ENCODE measurements at regions not wholly inside any gene's neighbourhood (a gene's known extent, or its start where the extent isn't known, plus 50 kb on each side); places are given as distances from the start of the nearest gene placed in this dataset.
A peak's percentile ranks its signal among the peaks of the same experiment; 100 is the strongest.

DNA sequence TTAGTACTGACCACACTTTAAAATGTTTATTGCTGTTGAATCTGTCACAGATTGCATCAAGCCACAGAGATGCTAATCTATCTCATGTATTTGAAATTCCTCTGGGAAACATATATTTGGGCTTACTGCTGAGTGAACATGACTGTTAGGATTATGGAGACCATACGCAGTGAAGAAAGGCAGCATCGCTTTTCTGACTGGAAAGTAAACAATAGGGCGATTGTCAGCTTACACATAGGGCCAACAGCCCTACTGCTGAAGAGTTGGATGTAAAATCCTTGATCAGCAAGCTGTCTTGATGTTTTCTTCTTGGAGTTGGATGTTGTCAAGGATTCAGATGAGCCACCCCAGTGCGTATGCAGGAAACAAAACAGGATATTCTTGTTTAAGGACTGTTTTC is 368.7 kb upstream of the ADGRL2 start:
- Histone ChIP-seq H2BK120ac (replicated peaks; ENCODE audit: low read depth, low read length) (peak overlapping the region; percentile 63), H3K9me3 (ENCODE audit: insufficient read depth in 2 of 2, low read depth in 1 of 2, low read length in 1 of 2) (no peaks in the 10 kb centered on the region), H3K23ac (ENCODE audit: insufficient read length) (no peak overlapping the region), H3K79me2 (ENCODE audit: control insufficient read depth in 1 of 2, insufficient read depth in 2 of 2, low read length in 2 of 2) (no peaks in the 10 kb centered on the region), H3K4me1 (replicated peaks in 1 of 4; ENCODE audit: control insufficient read depth in 3 of 4, insufficient read depth in 4 of 4, low read length in 3 of 4) (peaks cover 7 to 20% (median 16%) of the 10 kb centered on the region in 4 experiments), H4K20me1 (replicated peaks in 1 of 2; ENCODE audit: control insufficient read depth in 1 of 2, insufficient read depth in 2 of 2, low read length in 2 of 2) (no peaks in the 10 kb centered on the region), H3K36me3 (ENCODE audit: control insufficient read depth in 2 of 4, insufficient read depth in 4 of 4, low read length in 3 of 4) (no peaks in the 10 kb centered on the region), H3K27ac (ENCODE audit: low read depth, low read length) (peak overlapping the region; percentile 24; the same call in 1 of the 2 replicates), H3K56ac (replicated peaks; ENCODE audit: insufficient read length, low read depth, low read length) (no peak overlapping the region), H2BK5ac (ENCODE audit: low read depth, low read length) (peak overlapping the region; percentile 28; the same call in 1 of the 2 replicates), H4K91ac (replicated peaks; ENCODE audit: insufficient read length, low read length) (peak overlapping the region; percentile 25), H4K8ac (ENCODE audit: extremely low read depth, insufficient read depth, low read length) (no peak overlapping the region), H3K4me2 (ENCODE audit: insufficient read depth in 1 of 2, low read depth in 2 of 2, low read length in 2 of 2) (peak overlapping the region in 1 of 2 experiments; percentile 23; a peak in 1 of 4 replicates), H3K14ac (ENCODE audit: insufficient read length) (no peak overlapping the region), H2AK5ac (ENCODE audit: low read depth, low read length) (no peak overlapping the region), H2BK12ac (ENCODE audit: low read depth, low read length) (no peak overlapping the region), H3K23me2 (ENCODE audit: low read depth, low read length) (no peaks in the 10 kb centered on the region), H2BK15ac (ENCODE audit: low read length) (no peak overlapping the region), H2BK20ac (ENCODE audit: low read length) (peak overlapping the region; percentile 99), H3K9ac (replicated peaks in 1 of 4; ENCODE audit: extremely low read depth in 1 of 4, low read depth in 3 of 4, low read length in 3 of 4) (no peak overlapping the region), H3K79me1 (ENCODE audit: low read depth, low read length) (no peaks in the 10 kb centered on the region), H4K5ac (ENCODE audit: insufficient read length, low read depth, low read length) (no peak overlapping the region), H2AFZ (ENCODE audit: low read length) (no peak overlapping the region), H3K27me3 (replicated peaks in 1 of 4; ENCODE audit: control insufficient read depth in 3 of 4, extremely low read depth in 1 of 4, insufficient read depth in 3 of 4, low read length in 3 of 4) (no peaks in the 10 kb centered on the region), H3K18ac (ENCODE audit: extremely low read depth, low read length) (no peak overlapping the region; the same call in 1 of the 2 replicates), H3K4ac (replicated peaks; ENCODE audit: insufficient read length, low read depth, low read length) (no peak overlapping the region), H3K4me3 (ENCODE audit: extremely low read depth in 1 of 4, insufficient read depth in 2 of 4, low read depth in 3 of 4, low read length in 4 of 4) (no peak overlapping the region)
- WGBS, 2 experiments (ENCODE audit: extremely low coverage in 1 of 2, insufficient coverage in 1 of 2, insufficient read length in 1 of 2, insufficient replicate concordance in 2 of 2, low coverage in 1 of 2, low lambda C conversion rate in 2 of 2, missing lambda C conversion rate in 1 of 2), result 69% methylated on average over 4 of the region's 4 CpGs; no CpG with 5 or more reads in 1 of the 2 experiments
- DNase-seq (ENCODE audit: low read depth in 1 of 2, low spot score in 2 of 2) (no peak), FAIRE-seq (peak; percentile 36)
- POLR2A ChIA-PET (ENCODE audit: partially characterized antibody), result no interaction called here
- CTCF ChIA-PET (ENCODE audit: partially characterized antibody), result interaction anchor here (0.6 to 1.2 kb wide), 2 partner anchors 16 to 1106 kb away, joined by 3 to 4 read pairs; no protein-coding TSS in a partner anchor
- no peak for TF ChIP-seq ATF2 (IDR thresholded peaks at IDR 0.05; ENCODE audit: low read length)
- no peak for TF ChIP-seq CEBPB (IDR thresholded peaks at IDR 0.05; ENCODE audit: low read depth, low read length)
- no peak for TF ChIP-seq KDM4A (IDR thresholded peaks at IDR 0.05; ENCODE audit: low read depth, low read length, severe bottlenecking)
- no peak for TF ChIP-seq GTF2F1 (IDR thresholded peaks at IDR 0.05; ENCODE audit: borderline replicate concordance, low read depth, low read length)
- no peak for TF ChIP-seq RXRA (IDR thresholded peaks at IDR 0.05; ENCODE audit: insufficient read depth, low read depth, low read length)
- TF ChIP-seq YY1 (IDR thresholded peaks at IDR 0.05; ENCODE audit: low read depth, low read length), result no peak
- no peak for TF ChIP-seq KDM1A (IDR thresholded peaks at IDR 0.05; ENCODE audit: borderline replicate concordance, low read length)
- no peak for TF ChIP-seq RAD21 (IDR thresholded peaks at IDR 0.05 in 1 of 2, conservative IDR thresholded peaks at IDR 0.05 in 1 of 2; ENCODE audit: low read depth in 2 of 2, low read length in 2 of 2)
- TF ChIP-seq TCF12 (IDR thresholded peaks at IDR 0.05; ENCODE audit: low read depth, low read length), result no peak
- TF ChIP-seq SUZ12 (IDR thresholded peaks at IDR 0.05; ENCODE audit: low read length), result no peak
- TF ChIP-seq SIN3A (conservative IDR thresholded peaks at IDR 0.05 in 1 of 2, IDR thresholded peaks at IDR 0.05 in 1 of 2; ENCODE audit: low read depth in 1 of 2, low read length in 2 of 2), result no peak
- no peak for TF ChIP-seq NRF1 (IDR thresholded peaks at IDR 0.05; ENCODE audit: low read depth, low read length)

All from H1 (cell line).